T-helper 2 cell treated with Interferon-gamma antibody and Interleukin-4, amounts not matched to agents 5 μg/mL and 100 μg/mL, for 36 hours (primary cell): ENCODE measurements at regions not wholly inside any gene's neighbourhood (a gene's known extent, or its start where the extent isn't known, plus 50 kb on each side); places are given as distances from the start of the nearest gene placed in this dataset.
A peak's percentile ranks its signal among the peaks of the same experiment; 100 is the strongest.
"Not testable (repeated sequence)": the region's sequence is repeated elsewhere in the genome, so short reads cannot be mapped to it uniquely, and the experiment has no call there.

Source experiments
- DNase-seq: peaks from one replicate; pipeline ENCODE4 v3.0.0; 2021; ENCODE audit warnings: low spot score
- H3K27ac Mint-ChIP-seq: one replicate; pipeline ENCODE4 v1.8.0; 2021; ENCODE audit warnings: mild to moderate bottlenecking, mixed read lengths
- H3K27me3 Mint-ChIP-seq: one replicate; pipeline ENCODE4 v1.8.0; 2021; ENCODE audit warnings: low read depth, mixed read lengths
- H3K36me3 Mint-ChIP-seq: one replicate; pipeline ENCODE4 v1.8.0; 2021; ENCODE audit warnings: low read depth, mixed read lengths
- H3K4me1 Mint-ChIP-seq: one replicate; pipeline ENCODE4 v1.8.0; 2021; ENCODE audit warnings: low read depth, mixed read lengths
- H3K4me3 Mint-ChIP-seq: one replicate; pipeline ENCODE4 v1.8.0; 2022; ENCODE audit warnings: mild to moderate bottlenecking, moderate library complexity, mixed read lengths
- H3K9me3 Mint-ChIP-seq: one replicate; pipeline ENCODE4 v1.8.0; 2021; ENCODE audit warnings: mixed read lengths

GRCh38 chr14:61146899-61147298 lies 134.2 kb downstream of the TMEM30B start:
- H3K36me3 Mint-ChIP-seq: peaks cover 5% of the 10 kb centered on the region
- peaks cover 26% of the 10 kb centered on the region for H3K9me3 Mint-ChIP-seq
- H3K27ac Mint-ChIP-seq: no peak overlapping the region
- no peak overlapping the region for H3K4me3 Mint-ChIP-seq
- peaks cover 5% of the 10 kb centered on the region for H3K27me3 Mint-ChIP-seq
- no peaks in the 10 kb centered on the region for H3K4me1 Mint-ChIP-seq
- DNase-seq: no peak

- Mint-ChIP-seq H3K27ac (no peak overlapping the region), H3K4me3 (no peak overlapping the region), H3K27me3 (peaks cover 2% of the 10 kb centered on the region), H3K36me3 (peaks cover 5% of the 10 kb centered on the region), H3K4me1 (no peaks in the 10 kb centered on the region), H3K9me3 (peaks cover 26% of the 10 kb centered on the region)
- DNase-seq: no peak
Measured at GRCh38 chr14:61145903-61146481, 135.1 kb downstream of the TMEM30B start.

- Mint-ChIP-seq H3K27ac (no peak overlapping the region), H3K36me3 (peaks cover 5% of the 10 kb centered on the region), H3K4me3 (no peak overlapping the region), H3K9me3 (peaks cover 26% of the 10 kb centered on the region), H3K27me3 (peaks cover 2% of the 10 kb centered on the region), H3K4me1 (no peaks in the 10 kb centered on the region)
- DNase-seq: no peak
Measured at GRCh38 chr14:61145034-61145902, 135.9 kb downstream of the TMEM30B start.

GRCh38 chr14:61144117-61145033 lies 136.8 kb downstream of the TMEM30B start:
- not testable (repeated sequence) for DNase-seq, H3K4me3 Mint-ChIP-seq, H3K36me3 Mint-ChIP-seq, H3K4me1 Mint-ChIP-seq, H3K27ac Mint-ChIP-seq, H3K27me3 Mint-ChIP-seq
- H3K9me3 Mint-ChIP-seq: peaks cover 26% of the 10 kb centered on the region

GRCh38 chr14:61140872-61141271 lies 140.3 kb downstream of the TMEM30B start:
- Mint-ChIP-seq H3K4me1 (no peaks in the 10 kb centered on the region), H3K9me3 (peaks cover 26% of the 10 kb centered on the region), H3K27ac (no peak overlapping the region), H3K4me3 (no peak overlapping the region), H3K27me3 (no peaks in the 10 kb centered on the region), H3K36me3 (peaks cover 5% of the 10 kb centered on the region)
- DNase-seq: no peak

- peaks cover 23% of the 10 kb centered on the region for H3K9me3 Mint-ChIP-seq
- peaks cover 5% of the 10 kb centered on the region for H3K36me3 Mint-ChIP-seq
- H3K4me1 Mint-ChIP-seq: no peaks in the 10 kb centered on the region
- no peak for DNase-seq
- no peaks in the 10 kb centered on the region for H3K27me3 Mint-ChIP-seq
- no peak overlapping the region for H3K27ac Mint-ChIP-seq
- H3K4me3 Mint-ChIP-seq: no peak overlapping the region
Measured at GRCh38 chr14:61140271-61140670, 140.9 kb downstream of the TMEM30B start.

- Mint-ChIP-seq H3K4me3 (no peak overlapping the region), H3K4me1 (no peaks in the 10 kb centered on the region), H3K27me3 (no peaks in the 10 kb centered on the region), H3K36me3 (peaks cover 4% of the 10 kb centered on the region), H3K9me3 (peaks cover 13% of the 10 kb centered on the region), H3K27ac (no peak overlapping the region)
- DNase-seq: no peak
Measured at GRCh38 chr14:61139006-61139599, 142.0 kb downstream of the TMEM30B start.

DNA sequence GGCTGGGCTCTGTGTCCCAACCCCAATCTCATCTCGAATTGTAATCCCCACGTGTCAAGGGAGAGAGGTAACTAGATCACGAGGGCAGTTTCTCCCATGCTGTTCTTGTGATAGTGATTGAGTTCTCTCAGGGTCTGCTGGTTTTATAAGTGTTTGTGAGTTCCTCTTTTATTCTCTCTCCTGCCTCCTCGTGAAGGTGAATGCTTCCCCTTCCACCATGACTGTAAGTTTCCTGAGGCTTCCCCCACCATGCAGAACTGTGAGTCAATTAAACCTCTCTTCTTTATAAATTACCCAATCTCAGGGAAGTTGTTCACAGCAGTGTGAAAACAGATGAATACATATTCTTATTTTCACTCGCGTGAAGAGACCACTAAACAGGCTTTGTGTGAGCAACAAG lies 148.2 kb downstream of the TMEM30B start:
- Mint-ChIP-seq H3K4me1 (peaks cover 12% of the 10 kb centered on the region), H3K4me3 (no peak overlapping the region), H3K9me3 (no peaks in the 10 kb centered on the region), H3K27me3 (no peaks in the 10 kb centered on the region), H3K36me3 (peaks cover 1% of the 10 kb centered on the region), H3K27ac (no peak overlapping the region)
- DNase-seq: no peak

DNA sequence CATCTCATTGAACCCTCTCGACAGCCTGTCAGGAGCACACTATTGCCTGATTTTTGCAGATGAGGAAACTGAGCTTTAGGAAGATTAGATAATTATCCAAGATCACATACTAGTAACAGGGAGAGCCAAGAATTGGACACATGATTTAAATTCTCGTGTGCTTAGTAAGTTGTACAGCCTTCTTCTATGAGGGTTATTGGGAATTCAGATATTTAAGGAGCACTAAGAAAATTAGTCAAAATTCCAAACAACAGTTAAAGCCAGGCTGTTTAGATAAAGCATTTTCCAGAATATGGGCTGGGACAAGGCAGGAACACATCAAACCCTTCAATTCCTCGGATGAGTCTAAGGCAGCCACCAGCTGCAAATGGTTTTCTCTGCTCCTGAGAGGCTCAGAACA lies 148.8 kb downstream of the TMEM30B start:
- Mint-ChIP-seq H3K4me1 (peaks cover 12% of the 10 kb centered on the region), H3K9me3 (no peaks in the 10 kb centered on the region), H3K27ac (no peak overlapping the region), H3K27me3 (no peaks in the 10 kb centered on the region), H3K36me3 (peaks cover 1% of the 10 kb centered on the region), H3K4me3 (no peak overlapping the region)
- no peak for DNase-seq

- Mint-ChIP-seq H3K9me3 (no peaks in the 10 kb centered on the region), H3K4me1 (peaks cover 15% of the 10 kb centered on the region), H3K36me3 (peaks cover 1% of the 10 kb centered on the region), H3K27me3 (no peaks in the 10 kb centered on the region), H3K27ac (no peak overlapping the region), H3K4me3 (no peak overlapping the region)
- no peak for DNase-seq
Measured at GRCh38 chr14:61130512-61131260, 149.6 kb downstream of the SLC38A6 start.

GRCh38 chr14:61129168-61129745 lies 148.2 kb downstream of the SLC38A6 start:
- Mint-ChIP-seq H3K4me3 (no peak overlapping the region), H3K27ac (no peak overlapping the region), H3K27me3 (no peaks in the 10 kb centered on the region), H3K36me3 (peaks cover 1% of the 10 kb centered on the region), H3K9me3 (no peaks in the 10 kb centered on the region), H3K4me1 (peaks cover 15% of the 10 kb centered on the region)
- no peak for DNase-seq

GRCh38 chr14:61128382-61129167 lies 147.5 kb downstream of the SLC38A6 start:
- peak overlapping the region; percentile 78 for H3K27ac Mint-ChIP-seq
- peaks cover 1% of the 10 kb centered on the region for H3K36me3 Mint-ChIP-seq
- H3K4me3 Mint-ChIP-seq: no peak overlapping the region
- no peak for DNase-seq
- H3K27me3 Mint-ChIP-seq: no peaks in the 10 kb centered on the region
- no peaks in the 10 kb centered on the region for H3K9me3 Mint-ChIP-seq
- H3K4me1 Mint-ChIP-seq: peaks cover 15% of the 10 kb centered on the region
